ENCODE measurements at regions not wholly inside any gene's neighbourhood (a gene's known extent, or its start where the extent isn't known, plus 50 kb on each side); places are given as distances from the start of the nearest gene placed in this dataset.
"Not testable (repeated sequence)": the region's sequence is repeated elsewhere in the genome, so short reads cannot be mapped to it uniquely, and the experiment has no call there.

GRCh38 chr5:122600924-122601323 is 174.0 kb upstream of the SNX2 start:
- DNase-seq (ENCODE audit: low spot score), result no peak

DNA sequence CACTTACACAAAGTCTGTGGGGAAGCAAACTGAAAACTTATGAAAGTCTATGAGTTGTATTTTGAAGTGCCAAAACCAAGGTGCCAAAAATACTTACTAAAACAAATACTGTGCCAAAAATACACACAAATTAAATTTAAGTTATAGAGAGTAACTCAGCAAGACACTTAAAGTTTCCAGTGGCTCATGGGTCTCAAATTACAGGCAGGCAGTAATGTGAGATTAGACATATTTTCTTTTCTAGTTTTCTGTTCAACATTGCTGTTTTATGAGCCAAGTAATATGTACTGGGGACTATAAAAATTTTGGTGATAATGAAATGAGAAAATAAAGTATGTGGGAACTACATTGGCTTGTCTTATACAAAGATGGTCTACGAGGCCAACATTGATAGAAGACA is 172.2 kb upstream of the SNX2 start:
- DNase-seq (ENCODE audit: low spot score), result no peak

DNA sequence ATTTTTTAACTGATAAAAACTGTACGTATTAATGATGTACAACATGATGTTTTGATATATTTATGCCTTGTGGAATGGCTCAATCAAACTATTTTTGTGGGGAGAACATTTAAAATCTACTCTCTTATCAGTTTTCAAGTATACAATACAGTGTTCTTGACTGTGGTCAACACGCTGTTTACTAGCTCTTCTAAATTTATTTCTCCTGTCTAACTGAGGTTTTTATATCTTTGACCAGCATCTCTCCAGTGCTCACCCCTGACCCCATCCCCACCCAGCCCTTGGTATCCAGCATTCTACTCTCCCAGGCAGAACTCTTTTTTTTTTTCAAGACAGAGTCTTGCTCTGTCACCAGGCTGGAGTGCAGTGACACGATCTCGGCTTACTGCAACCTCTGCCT is 169.6 kb upstream of the SNX2 start:
- no peak for DNase-seq (ENCODE audit: low spot score)

DNA sequence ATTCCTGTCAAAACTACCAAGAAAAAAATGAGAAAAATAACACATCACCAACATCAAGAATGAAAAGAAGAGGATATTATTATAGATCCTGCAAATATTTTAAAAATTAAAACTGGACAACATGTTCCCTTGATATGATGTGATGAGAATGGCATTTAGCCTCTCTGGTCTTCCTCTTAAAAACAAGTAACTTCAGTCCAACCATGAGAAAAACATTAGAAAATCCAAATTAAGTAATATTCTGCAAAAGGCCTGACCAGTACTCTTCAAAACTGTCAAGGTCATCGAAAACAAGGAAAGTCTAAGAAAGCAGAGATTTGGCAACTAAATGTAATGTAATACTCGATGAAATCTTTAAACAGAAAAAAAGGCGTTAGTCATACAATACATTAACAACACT is 167.1 kb upstream of the SNX2 start:
- no peak for DNase-seq (ENCODE audit: low spot score)

GRCh38 chr5:122608222-122608621 is 166.7 kb upstream of the SNX2 start:
- DNase-seq (ENCODE audit: low spot score), result no peak

- DNase-seq (ENCODE audit: low spot score), result no peak
Measured at GRCh38 chr5:122611406-122611805, 163.5 kb upstream of the SNX2 start.

DNA sequence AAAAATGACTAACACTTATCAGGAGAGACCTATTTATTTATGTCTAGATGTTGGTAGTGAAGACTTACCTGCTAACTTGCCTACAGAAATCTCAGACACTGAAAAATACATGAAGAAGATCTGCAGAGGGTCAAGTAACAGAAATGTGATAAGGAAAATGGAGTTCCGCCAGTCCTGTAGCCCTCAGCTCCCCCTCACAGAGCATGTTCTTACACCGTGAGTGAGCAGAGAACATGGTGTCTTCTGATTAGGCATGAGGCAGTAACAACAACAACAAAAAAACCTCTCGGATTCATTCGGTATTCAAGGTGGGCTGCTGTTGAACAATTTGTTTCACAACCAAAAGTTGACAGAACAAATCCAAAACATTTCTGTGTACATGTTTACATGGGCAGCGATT is 162.0 kb upstream of the SNX2 start:
- no peak for DNase-seq (ENCODE audit: low spot score)

DNA sequence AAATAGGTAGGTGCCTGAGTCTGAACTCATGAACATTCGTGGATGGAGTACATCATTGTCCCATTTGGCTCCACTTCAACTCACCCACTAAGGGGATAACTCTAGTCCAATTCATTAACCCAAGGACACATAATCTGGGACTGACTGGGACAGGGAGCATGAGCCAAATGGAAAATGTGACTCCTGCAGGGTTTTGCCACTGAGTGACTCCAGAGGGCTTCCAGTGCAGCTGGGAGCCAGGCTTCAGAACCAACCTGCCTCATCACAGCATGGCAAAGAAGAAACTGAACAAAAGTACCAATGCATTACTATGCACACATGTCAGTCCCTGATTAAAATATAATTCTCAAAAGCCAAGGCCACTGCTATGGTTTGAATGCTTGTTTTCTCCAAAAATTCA is 159.7 kb upstream of the SNX2 start:
- DNase-seq (ENCODE audit: low spot score), result no peak

GRCh38 chr5:122615832-122616231 is 159.0 kb upstream of the SNX2 start:
- no peak for DNase-seq (ENCODE audit: low spot score)

DNA sequence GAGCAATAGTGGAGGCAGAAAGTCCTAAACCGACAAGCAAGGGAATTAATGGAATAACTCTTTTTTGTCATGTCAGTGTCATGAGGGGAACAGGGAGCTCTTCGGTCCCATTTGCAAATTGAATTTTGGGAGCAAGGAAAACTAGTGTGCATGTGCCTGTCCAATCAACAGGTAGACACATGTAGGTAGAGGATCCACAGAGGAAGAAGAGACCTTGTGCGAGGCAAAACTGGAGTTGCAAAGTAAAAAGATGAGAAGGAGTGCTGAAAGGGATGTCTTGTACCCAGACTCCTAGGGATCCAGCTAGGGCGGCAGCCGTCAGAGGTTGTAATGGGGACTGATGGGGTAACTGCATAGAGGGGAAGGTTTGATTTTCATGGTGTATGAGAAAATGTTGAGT is 156.8 kb upstream of the SNX2 start:
- DNase-seq (ENCODE audit: low spot score), result not testable (repeated sequence)

- DNase-seq (ENCODE audit: low spot score), result not testable (repeated sequence)
Measured at GRCh38 chr5:122620768-122621167, 154.1 kb upstream of the SNX2 start.

DNA sequence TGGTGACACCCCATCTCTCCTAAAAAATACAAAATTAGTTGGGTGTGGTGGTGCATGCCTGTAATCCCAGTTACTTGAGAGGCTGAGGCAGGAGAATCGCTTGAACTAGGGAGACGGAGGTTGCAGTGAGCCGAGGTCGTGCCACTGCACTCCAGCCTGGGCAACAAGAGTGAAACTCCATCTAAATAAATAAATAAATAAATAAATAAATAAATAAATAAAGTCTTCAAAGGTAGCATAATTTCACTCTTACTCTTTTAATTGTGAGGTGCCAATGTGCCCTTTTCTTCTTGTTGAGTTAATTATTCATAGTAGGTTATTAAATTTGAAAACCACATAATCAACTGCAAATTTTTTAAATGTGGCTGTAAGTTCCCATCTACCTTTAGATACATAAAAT is 146.2 kb upstream of the SNX2 start:
- not testable (repeated sequence) for DNase-seq (ENCODE audit: low spot score)

GRCh38 chr5:122629121-122629677 is 145.7 kb upstream of the SNX2 start:
- DNase-seq (ENCODE audit: low spot score), result no peak

- no peak for DNase-seq (ENCODE audit: low spot score)
Measured at GRCh38 chr5:122638581-122638980, 136.3 kb upstream of the SNX2 start.

GRCh38 chr5:122639033-122639432 is 135.8 kb upstream of the SNX2 start:
- no peak for DNase-seq (ENCODE audit: low spot score)

- DNase-seq (ENCODE audit: low spot score), result no peak
Measured at GRCh38 chr5:122639864-122640263, 135.0 kb upstream of the SNX2 start.

GRCh38 chr5:122649080-122649479 is 125.8 kb upstream of the SNX2 start:
- DNase-seq (ENCODE audit: low spot score), result no peak

DNA sequence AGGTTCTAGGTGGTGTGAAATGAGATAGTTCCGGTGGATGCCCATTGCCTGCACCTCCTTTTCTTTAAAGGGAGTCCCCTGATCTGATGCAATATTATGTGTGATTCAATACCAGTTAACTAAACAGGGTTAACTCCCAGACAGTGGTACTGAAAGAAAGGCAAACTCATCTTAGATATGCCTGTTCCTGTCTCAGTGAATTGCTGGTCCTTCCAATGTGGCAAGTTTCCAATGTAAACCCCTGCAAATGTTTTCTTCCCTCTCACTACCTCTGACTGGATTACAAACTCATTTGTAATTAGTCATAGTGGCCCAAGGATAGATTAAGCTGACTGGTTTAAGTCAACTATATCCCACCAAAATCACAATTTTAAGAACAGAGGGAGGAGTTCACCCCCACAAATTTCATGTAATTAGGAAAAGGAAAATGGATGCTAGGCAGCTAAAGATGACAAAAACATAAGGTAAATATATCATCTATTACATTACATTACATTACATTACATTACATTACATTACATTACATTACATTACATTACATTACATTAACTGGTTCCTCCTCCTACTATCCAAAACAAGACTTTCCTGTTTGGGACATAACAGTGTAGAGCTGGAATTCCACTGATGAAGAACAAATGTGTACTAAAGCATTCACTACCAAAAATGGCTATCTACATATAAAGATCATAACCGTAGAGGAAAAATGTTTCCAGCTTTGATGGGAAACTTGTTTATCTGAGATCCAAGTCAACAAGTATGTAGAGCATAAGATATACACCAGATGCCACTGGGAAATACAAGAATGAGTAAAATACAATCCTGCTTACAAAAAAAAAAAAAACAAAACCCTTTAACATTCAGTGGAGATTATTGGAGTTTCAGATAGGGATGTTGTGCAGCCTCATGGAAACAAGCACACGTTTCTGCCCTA is 121.5 kb upstream of the SNX2 start:
- no peak for DNase-seq (ENCODE audit: low spot score)

GRCh38 chr5:122656160-122656559 is 118.7 kb upstream of the SNX2 start:
- no peak for DNase-seq (ENCODE audit: low spot score)

- no peak for DNase-seq (ENCODE audit: low spot score)
Measured at GRCh38 chr5:122656577-122656976, 118.3 kb upstream of the SNX2 start.

DNA sequence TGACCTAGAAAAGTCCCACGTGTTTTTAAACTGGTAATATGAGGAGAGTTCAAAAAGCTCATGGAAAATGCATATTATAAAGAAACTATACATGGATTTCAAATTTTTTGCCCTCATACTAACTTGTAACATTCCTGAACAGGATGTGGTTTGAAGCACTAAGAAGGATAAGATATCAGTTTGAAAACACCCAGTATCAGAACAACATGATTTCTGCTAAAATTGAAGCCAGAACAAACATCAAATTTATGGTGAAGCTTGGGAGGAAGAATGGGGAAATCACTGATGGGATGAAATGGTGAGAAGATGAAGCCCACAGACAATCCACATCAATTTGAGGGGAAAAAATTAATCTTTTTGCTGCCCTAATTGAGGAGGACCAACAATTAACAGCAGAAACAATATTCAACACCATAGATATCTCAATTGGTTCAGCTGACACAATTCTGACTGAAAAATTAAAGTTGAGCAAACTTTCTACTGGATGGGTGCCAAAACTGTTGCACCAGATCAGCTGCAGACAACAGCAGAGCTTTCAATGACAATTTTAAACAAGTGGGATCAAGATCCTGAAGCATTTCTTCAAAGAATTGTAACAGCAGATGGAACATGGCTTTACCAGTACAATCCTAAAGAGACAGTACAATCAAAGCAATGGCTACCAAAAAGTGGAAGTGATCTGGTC is 113.2 kb upstream of the SNX2 start:
- no peak for DNase-seq (ENCODE audit: low spot score)

- DNase-seq (ENCODE audit: low spot score), result no peak
Measured at GRCh38 chr5:122665051-122665450, 109.8 kb upstream of the SNX2 start.

GRCh38 chr5:122668552-122668951 is 106.3 kb upstream of the SNX2 start:
- DNase-seq (ENCODE audit: low spot score), result no peak
